HepG2 (cell line): ENCODE measurements at regions not wholly inside any gene's neighbourhood (a gene's known extent, or its start where the extent isn't known, plus 50 kb on each side); places are given as distances from the start of the nearest gene placed in this dataset.

ENCODE experiments used
- AGO2 ChIP-seq: fragments of 200-400 bp; formaldehyde crosslinking; optimal IDR thresholded peaks from 2 replicates; pipeline ENCODE3; 2017; ENCODE audit warnings: mild to moderate bottlenecking, low read depth, low read length, moderate library complexity
- CBX1 ChIP-seq: IDR thresholded peaks from one replicate; pipeline ENCODE4 v1.6.1; 2016; ENCODE audit warnings: antibody characterized with exemption, low read depth
- CHD2 ChIP-seq: IDR thresholded peaks from 2 replicates; pipeline ENCODE4 v1.6.1; 2011; ENCODE audit warnings: low read depth, low read length, improper control_type of control experiment
- DNMT3B ChIP-seq: conservative IDR thresholded peaks from 2 replicates; pipeline ENCODE4 v1.6.1; 2016; ENCODE audit warnings: missing biosample characterization, control low read depth
- EEA1 ChIP-seq: sonication (generic); formaldehyde crosslinking; IDR thresholded peaks from 2 replicates; pipeline ENCODE4 v1.5.1; 2020; ENCODE audit warnings: mild to moderate bottlenecking, missing genetic modification reagents, borderline replicate concordance
- FOXA1 ChIP-seq, 2 experiments: fragments of 450-650 bp in 1 of 2; sonication (generic) in 1 of 2; formaldehyde crosslinking in 1 of 2; IDR thresholded peaks; 2 replicates each; pipeline versions ENCODE4 v1.4.0 to v1.6.1; 2016 to 2020; ENCODE audit warnings: missing genetic modification reagents in 1 of 2
- GFI1 ChIP-seq: sonication (generic); formaldehyde crosslinking; IDR thresholded peaks from 2 replicates; pipeline ENCODE4 v1.5.0; 2020; ENCODE audit warnings: missing genetic modification reagents, mild to moderate bottlenecking, borderline replicate concordance
- GTF3A ChIP-seq: sonication (generic); formaldehyde crosslinking; conservative IDR thresholded peaks from 2 replicates; pipeline ENCODE4 v1.4.0; 2020; ENCODE audit warnings: mild to moderate bottlenecking, missing genetic modification reagents
- KAT7 ChIP-seq: IDR thresholded peaks from 2 replicates; pipeline ENCODE4 v1.6.1; 2018; ENCODE audit warnings: borderline replicate concordance, missing compliant biosample characterization
- MTA1 ChIP-seq: sonication (generic); formaldehyde crosslinking; IDR thresholded peaks from 2 replicates; pipeline ENCODE4 v1.4.0; 2020; ENCODE audit warnings: missing genetic modification reagents, mild to moderate bottlenecking, borderline replicate concordance
- REPIN1 ChIP-seq: sonication (generic); formaldehyde crosslinking; IDR thresholded peaks from 2 replicates; pipeline ENCODE4 v1.8.0; 2022; ENCODE audit warnings: missing genetic modification reagents, low read depth, mild to moderate bottlenecking, borderline replicate concordance
- SIX1 ChIP-seq: sonication (generic); formaldehyde crosslinking; IDR thresholded peaks from 2 replicates; pipeline ENCODE4 v1.4.0; 2020; ENCODE audit warnings: missing genetic modification reagents, borderline replicate concordance
- SKIL ChIP-seq: sonication (generic); formaldehyde crosslinking; IDR thresholded peaks from 2 replicates; pipeline ENCODE4 v1.8.0; 2022; ENCODE audit warnings: missing genetic modification reagents, mild to moderate bottlenecking, moderate library complexity, borderline replicate concordance
- SNAPC5 ChIP-seq: sonication (generic); formaldehyde crosslinking; IDR thresholded peaks from 2 replicates; pipeline ENCODE4 v1.8.1; 2023; ENCODE audit warnings: mild to moderate bottlenecking, missing genetic modification reagents, borderline replicate concordance
- SRSF1 ChIP-seq: fragments of 200-400 bp; formaldehyde crosslinking; optimal IDR thresholded peaks from 2 replicates; pipeline ENCODE3; 2017; ENCODE audit warnings: mild to moderate bottlenecking, low read depth, low read length, moderate library complexity
- TOPORS ChIP-seq: sonication (generic); formaldehyde crosslinking; IDR thresholded peaks from 2 replicates; pipeline ENCODE4 v1.8.0; 2023; ENCODE audit warnings: mild to moderate bottlenecking, missing genetic modification reagents
- ZGPAT ChIP-seq: IDR thresholded peaks from 2 replicates; pipeline ENCODE4 v1.6.1; 2016; ENCODE audit warnings: mild to moderate bottlenecking
- ZMAT3 ChIP-seq: sonication (generic); formaldehyde crosslinking; conservative IDR thresholded peaks from 2 replicates; pipeline ENCODE4 v1.7.0; 2021; ENCODE audit warnings: missing genetic modification reagents
- ZNF18 ChIP-seq: sonication (generic); formaldehyde crosslinking; IDR thresholded peaks from 2 replicates; pipeline ENCODE4 v1.8.0; 2022; ENCODE audit warnings: mild to moderate bottlenecking, missing genetic modification reagents; ENCODE audit not compliant: insufficient replicate concordance
- ZNF20 ChIP-seq: sonication (generic); formaldehyde crosslinking; IDR thresholded peaks from 2 replicates; pipeline ENCODE4 v1.4.0; 2020; ENCODE audit warnings: mild to moderate bottlenecking, moderate library complexity, missing genetic modification reagents
- ZNF263 ChIP-seq: sonication (generic); formaldehyde crosslinking; IDR thresholded peaks from 2 replicates; pipeline ENCODE4 v1.4.0; 2020; ENCODE audit warnings: missing genetic modification reagents
- ZNF354B ChIP-seq: sonication (generic); formaldehyde crosslinking; IDR thresholded peaks from 2 replicates; pipeline ENCODE4 v1.8.0; 2022; ENCODE audit warnings: mild to moderate bottlenecking, missing genetic modification reagents
- ZNF670 ChIP-seq: sonication (generic); formaldehyde crosslinking; IDR thresholded peaks from 2 replicates; pipeline ENCODE4 v1.8.0; 2022; ENCODE audit warnings: mild to moderate bottlenecking, missing genetic modification reagents, borderline replicate concordance
- ZNF672 ChIP-seq: sonication (generic); formaldehyde crosslinking; IDR thresholded peaks from 2 replicates; pipeline ENCODE4 v1.8.1; 2022; ENCODE audit warnings: missing genetic modification reagents
- ZSCAN22 ChIP-seq: sonication (generic); formaldehyde crosslinking; IDR thresholded peaks from 2 replicates; pipeline ENCODE4 v1.4.0; 2020; ENCODE audit warnings: mild to moderate bottlenecking, missing genetic modification reagents

- TF ChIP-seq SNAPC5 (no peak), ZGPAT (CRISPR knock-in tag) (0 out of 2 replicates have a peak, but pooled peaks have one; percentile 29), ZNF18 (no peak), SIX1 (CRISPR knock-in tag) (peak; percentile 56; the same call in 1 of the 2 replicates), MTA1 (CRISPR knock-in tag) (no peak), ZMAT3 (CRISPR knock-in tag) (no peak), DNMT3B (CRISPR knock-in tag) (no peak), AGO2 (no peak), ZSCAN22 (CRISPR knock-in tag) (no peak), ZNF354B (CRISPR knock-in tag) (no peak), GTF3A (CRISPR knock-in tag) (no peak), ZNF672 (no peak), EEA1 (CRISPR knock-in tag) (no peak), ZNF20 (CRISPR knock-in tag) (no peak), CBX1 (no peak), ZNF263 (no peak), KAT7 (CRISPR knock-in tag) (no peak), FOXA1 (IDR thresholded peaks at IDR 0.05) (peak; percentile 61), FOXA1 (CRISPR knock-in tag; IDR thresholded peaks at IDR 0.05) (peak; percentile 79), SKIL (CRISPR knock-in tag) (no peak), ZNF670 (CRISPR knock-in tag) (no peak), SRSF1 (no peak), CHD2 (no peak), GFI1 (CRISPR knock-in tag) (peak; percentile 67), TOPORS (CRISPR knock-in tag) (no peak), REPIN1 (CRISPR knock-in tag) (no peak)
Measured at GRCh38 chrX:109830704-109831206, 97.7 kb upstream of the ACSL4 start (continued).
